ENCODE measurements at regions not wholly inside any gene's neighbourhood (a gene's known extent, or its start where the extent isn't known, plus 50 kb on each side); places are given as distances from the start of the nearest gene placed in this dataset.

- DNase-seq (ENCODE audit: low read depth), result no peak
These were observed 199.7 kb downstream of the KATNAL1 start for GRCh38 chr13:30107521-30108136.

GRCh38 chr13:30107121-30107520, 200.2 kb downstream of the KATNAL1 start:
- no peak for DNase-seq (ENCODE audit: low read depth)

- no peak for DNase-seq (ENCODE audit: low read depth)
These were observed 202.0 kb downstream of the KATNAL1 start for GRCh38 chr13:30105381-30105780.

GRCh38 chr13:30103161-30103840, 204.1 kb downstream of the KATNAL1 start:
- DNase-seq (ENCODE audit: low read depth), result no peak

- no peak for DNase-seq (ENCODE audit: low read depth)
These were observed 207.1 kb downstream of the KATNAL1 start for GRCh38 chr13:30100226-30100625.

GRCh38 chr13:30097701-30098100, 209.7 kb downstream of the KATNAL1 start:
- DNase-seq (ENCODE audit: low read depth), result no peak

- DNase-seq (ENCODE audit: low read depth), result no peak
These were observed 210.3 kb downstream of the KATNAL1 start for GRCh38 chr13:30097089-30097488.

- no peak for DNase-seq (ENCODE audit: low read depth)
These were observed 213.3 kb downstream of the KATNAL1 start for GRCh38 chr13:30094015-30094414.

- no peak for DNase-seq (ENCODE audit: low read depth)
These were observed 214.1 kb downstream of the KATNAL1 start for GRCh38 chr13:30093236-30093635.

- no peak for DNase-seq (ENCODE audit: low read depth)
These were observed 215.7 kb downstream of the KATNAL1 start for GRCh38 chr13:30091691-30092090.

GRCh38 chr13:30091035-30091434, 216.3 kb downstream of the KATNAL1 start:
- no peak for DNase-seq (ENCODE audit: low read depth)

GRCh38 chr13:30088312-30088855, 219.0 kb downstream of the KATNAL1 start:
- no peak for DNase-seq (ENCODE audit: low read depth)

- DNase-seq (ENCODE audit: low read depth), result no peak
These were observed 222.3 kb downstream of the KATNAL1 start for GRCh38 chr13:30085087-30085486.

GRCh38 chr13:30082391-30082790, 225.0 kb downstream of the KATNAL1 start:
- DNase-seq (ENCODE audit: low read depth), result no peak

GRCh38 chr13:30081331-30081730, 226.0 kb downstream of the KATNAL1 start:
- no peak for DNase-seq (ENCODE audit: low read depth)

GRCh38 chr13:30079501-30079900, 227.8 kb downstream of the KATNAL1 start:
- DNase-seq (ENCODE audit: low read depth), result no peak

GRCh38 chr13:30078059-30078458, 227.6 kb upstream of the UBL3 start:
- DNase-seq (ENCODE audit: low read depth), result no peak

- no peak for DNase-seq (ENCODE audit: low read depth)
These were observed 226.9 kb upstream of the UBL3 start for GRCh38 chr13:30077240-30077735.

GRCh38 chr13:30074955-30075614, 224.7 kb upstream of the UBL3 start:
- no peak for DNase-seq (ENCODE audit: low read depth)

GRCh38 chr13:30074431-30074830, 224.0 kb upstream of the UBL3 start:
- DNase-seq (ENCODE audit: low read depth), result no peak

- no peak for DNase-seq (ENCODE audit: low read depth)
These were observed 222.4 kb upstream of the UBL3 start for GRCh38 chr13:30072818-30073186.

- DNase-seq (ENCODE audit: low read depth), result no peak
These were observed 221.8 kb upstream of the UBL3 start for GRCh38 chr13:30071969-30072817.
